PC-3 (cell line): ENCODE measurements at regions not wholly inside any gene's neighbourhood (a gene's known extent, or its start where the extent isn't known, plus 50 kb on each side); places are given as distances from the start of the nearest gene placed in this dataset.

ENCODE experiments used
- ATAC-seq: fragments of 200-7000 bp; cut with Tn5 transposase; 2 replicates; pipeline ENCODE4 v1.9.1; 2020; ENCODE audit warnings: mild to moderate bottlenecking, moderate library complexity
- BruUV-seq: library from RNA; stranded (reverse); fragments of 400-500 nt; replicated peaks from 2 replicates; lab custom pipeline; 2021; lab: Mats Ljungman, UMichigan
- CTCF ChIA-PET: fragments of 300-600 bp; sonication (Branson Sonifier 250); formaldehyde crosslinking; loops from one replicate; lab custom pipeline; 2022; ENCODE audit warnings: antibody characterized with exemption; lab: Charles Lee
- POLR2A ChIA-PET: fragments of 300-600 bp; sonication (Branson Sonifier 250); formaldehyde crosslinking; loops from one replicate; lab custom pipeline; 2022; ENCODE audit warnings: antibody characterized with exemption; ENCODE audit not compliant: unreplicated experiment; lab: Charles Lee
- DNase-seq: peaks from one replicate; pipeline ENCODE4 v3.0.0-alpha.2; 2015
- H2AFZ ChIP-seq: fragments of 300-600 bp; sonication (generic); 2 replicates; pipeline ENCODE4 v1.6.0; 2016; ENCODE audit warnings: antibody characterized with exemption, low read length
- H3F3A ChIP-seq: fragments of 300-600 bp; sonication (generic); one replicate; pipeline ENCODE4 v1.6.0; 2017; ENCODE audit warnings: antibody characterized with exemption, low read length, control low read depth, mild to moderate bottlenecking; ENCODE audit not compliant: unreplicated experiment
- H3K27ac ChIP-seq: fragments of 300-600 bp; sonication (generic); 2 replicates; pipeline ENCODE4 v1.5.1; 2016; ENCODE audit warnings: mild to moderate bottlenecking, low read length
- H3K27me3 ChIP-seq: fragments of 300-600 bp; sonication (generic); 2 replicates; pipeline ENCODE4 v1.6.1; 2016; ENCODE audit warnings: low read length, mixed read lengths
- H3K36me3 ChIP-seq: fragments of 300-600 bp; sonication (generic); 2 replicates; pipeline ENCODE4 v1.6.1; 2016; ENCODE audit warnings: low read depth, mixed run types, low read length, mixed read lengths
- H3K4me1 ChIP-seq: fragments of 300-600 bp; sonication (generic); 2 replicates; pipeline ENCODE4 v1.5.1; 2016; ENCODE audit warnings: low read length; ENCODE audit not compliant: insufficient read depth
- H3K4me2 ChIP-seq: fragments of 300-600 bp; sonication (generic); 2 replicates; pipeline ENCODE4 v1.6.0; 2016; ENCODE audit warnings: low read length
- H3K4me3 ChIP-seq: fragments of 300-600 bp; sonication (generic); 2 replicates; pipeline ENCODE4 v1.5.1; 2016; ENCODE audit warnings: mild to moderate bottlenecking, low read length, mixed read lengths
- H3K79me2 ChIP-seq: fragments of 300-600 bp; sonication (generic); 2 replicates; pipeline ENCODE4 v1.6.1; 2017; ENCODE audit warnings: low read length, mixed read lengths
- H3K9ac ChIP-seq: fragments of 300-600 bp; sonication (generic); 2 replicates; pipeline ENCODE4 v1.6.0; 2016; ENCODE audit warnings: mild to moderate bottlenecking, low read length
- H3K9me2 ChIP-seq: fragments of 300-600 bp; sonication (generic); replicated peaks from 2 replicates; pipeline ENCODE4 v1.6.1; 2016; ENCODE audit warnings: mixed run types, low read length, mixed read lengths
- H3K9me3 ChIP-seq: fragments of 300-600 bp; sonication (generic); 2 replicates; pipeline ENCODE4 v1.6.1; 2016; ENCODE audit warnings: low read length, mixed read lengths
- H4K20me1 ChIP-seq: fragments of 300-600 bp; sonication (generic); 2 replicates; pipeline ENCODE4 v1.6.1; 2016; ENCODE audit warnings: low read length, mixed read lengths
- EZH2 ChIP-seq: fragments of 300-600 bp; sonication (generic); IDR thresholded peaks from one replicate; pipeline ENCODE4 v1.6.1; 2017; ENCODE audit warnings: antibody characterized with exemption, mild to moderate bottlenecking, low read length; ENCODE audit not compliant: unreplicated experiment
- EZH2phosphoT487 ChIP-seq: fragments of 300-600 bp; sonication (generic); IDR thresholded peaks from 2 replicates; pipeline ENCODE4 v1.6.1; 2018; ENCODE audit warnings: mild to moderate bottlenecking, antibody characterized with exemption, low read length, borderline replicate concordance
- intact Hi-C: fragments of 100-400 bp; cut with micrococcal nuclease; formaldehyde crosslinking; loops from 2 replicates; pipeline ENCODE4 v1.9.0; 2023
- TF ChIP-seq, protein P1 (sequence below): fragments of 300-600 bp; sonication (generic); conservative IDR thresholded peaks from 2 replicates; pipeline ENCODE4 v1.5.1; 2017; ENCODE audit warnings: antibody characterized with exemption, low read depth, mild to moderate bottlenecking, low read length

DNA sequence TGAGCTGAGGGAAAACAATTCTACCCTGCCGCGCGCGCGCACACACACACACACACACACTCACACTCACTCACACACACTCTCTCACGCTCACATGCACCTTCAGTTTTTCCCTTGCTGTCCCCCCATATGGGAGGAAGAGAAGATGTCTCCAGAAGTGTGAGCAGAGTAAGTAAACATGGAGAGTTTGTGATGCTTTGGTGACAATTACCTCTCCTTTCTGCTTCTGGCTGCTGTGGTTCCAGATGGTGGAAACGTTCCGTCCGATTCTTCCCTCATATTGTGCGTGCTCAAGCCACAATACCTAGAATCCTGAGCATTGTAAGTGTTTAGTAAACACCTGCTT, 86.7 kb downstream of the LINC00237 start:
- Histone ChIP-seq H3K4me1 (no peaks in the 10 kb centered on the region), H4K20me1 (no peaks in the 10 kb centered on the region), H3F3A (no peaks in the 10 kb centered on the region), H3K79me2 (no peaks in the 10 kb centered on the region), H3K9me2 (no peaks in the 10 kb centered on the region), H3K36me3 (no peaks in the 10 kb centered on the region), H3K4me2 (no peak overlapping the region), H3K27me3 (peaks cover 90% of the 10 kb centered on the region), H3K9me3 (no peaks in the 10 kb centered on the region), H3K4me3 (no peak overlapping the region), H2AFZ (no peak overlapping the region), H3K9ac (no peak overlapping the region), H3K27ac (no peak overlapping the region)
- ATAC-seq (no peak), DNase-seq (no peak)
- intact Hi-C loops, result no loop called here
- BruUV-seq, result no TSS peak
- no peak for TF ChIP-seq EZH2phosphoT487
- no peak for TF ChIP-seq EZH2
- TF ChIP-seq, protein P1, sequence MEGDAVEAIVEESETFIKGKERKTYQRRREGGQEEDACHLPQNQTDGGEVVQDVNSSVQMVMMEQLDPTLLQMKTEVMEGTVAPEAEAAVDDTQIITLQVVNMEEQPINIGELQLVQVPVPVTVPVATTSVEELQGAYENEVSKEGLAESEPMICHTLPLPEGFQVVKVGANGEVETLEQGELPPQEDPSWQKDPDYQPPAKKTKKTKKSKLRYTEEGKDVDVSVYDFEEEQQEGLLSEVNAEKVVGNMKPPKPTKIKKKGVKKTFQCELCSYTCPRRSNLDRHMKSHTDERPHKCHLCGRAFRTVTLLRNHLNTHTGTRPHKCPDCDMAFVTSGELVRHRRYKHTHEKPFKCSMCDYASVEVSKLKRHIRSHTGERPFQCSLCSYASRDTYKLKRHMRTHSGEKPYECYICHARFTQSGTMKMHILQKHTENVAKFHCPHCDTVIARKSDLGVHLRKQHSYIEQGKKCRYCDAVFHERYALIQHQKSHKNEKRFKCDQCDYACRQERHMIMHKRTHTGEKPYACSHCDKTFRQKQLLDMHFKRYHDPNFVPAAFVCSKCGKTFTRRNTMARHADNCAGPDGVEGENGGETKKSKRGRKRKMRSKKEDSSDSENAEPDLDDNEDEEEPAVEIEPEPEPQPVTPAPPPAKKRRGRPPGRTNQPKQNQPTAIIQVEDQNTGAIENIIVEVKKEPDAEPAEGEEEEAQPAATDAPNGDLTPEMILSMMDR, result no peak
- ChIA-PET POLR2A (no interaction called here), CTCF (no interaction called here)

DNA sequence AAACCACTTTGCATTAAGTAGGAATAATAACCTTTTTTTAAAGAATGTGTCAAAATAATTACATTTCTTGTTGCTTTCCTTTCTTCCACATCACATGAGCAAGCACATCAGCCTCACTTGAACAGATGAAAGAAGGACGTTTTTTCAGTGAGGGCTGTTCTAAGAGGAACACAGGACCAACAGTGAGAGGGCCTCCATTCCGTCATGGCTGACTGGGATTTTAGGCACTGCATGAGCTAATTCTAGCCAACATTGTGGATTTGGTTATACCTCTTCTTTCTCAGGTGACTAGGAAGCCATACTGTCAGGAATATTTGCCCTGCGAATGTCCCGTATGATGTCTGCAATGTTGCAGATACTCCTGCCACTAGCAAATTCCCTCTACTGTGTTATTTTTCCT, 87.6 kb downstream of the LINC00237 start:
- Histone ChIP-seq H3K27me3 (peaks cover 88% of the 10 kb centered on the region), H3K4me3 (no peak overlapping the region), H3F3A (no peaks in the 10 kb centered on the region), H3K9ac (no peak overlapping the region), H3K9me3 (no peaks in the 10 kb centered on the region), H3K4me1 (no peaks in the 10 kb centered on the region), H3K79me2 (no peaks in the 10 kb centered on the region), H3K9me2 (no peaks in the 10 kb centered on the region), H3K4me2 (no peak overlapping the region), H2AFZ (no peak overlapping the region), H3K36me3 (no peaks in the 10 kb centered on the region), H4K20me1 (no peaks in the 10 kb centered on the region), H3K27ac (no peak overlapping the region)
- CTCF ChIA-PET, result no interaction called here
- POLR2A ChIA-PET, result no interaction called here
- TF ChIP-seq EZH2phosphoT487 (no peak), EZH2 (no peak)
- TF ChIP-seq, protein P1, result no peak
- ATAC-seq (no peak), DNase-seq (no peak)
- intact Hi-C loops, result no loop called here
- no TSS peak for BruUV-seq

DNA sequence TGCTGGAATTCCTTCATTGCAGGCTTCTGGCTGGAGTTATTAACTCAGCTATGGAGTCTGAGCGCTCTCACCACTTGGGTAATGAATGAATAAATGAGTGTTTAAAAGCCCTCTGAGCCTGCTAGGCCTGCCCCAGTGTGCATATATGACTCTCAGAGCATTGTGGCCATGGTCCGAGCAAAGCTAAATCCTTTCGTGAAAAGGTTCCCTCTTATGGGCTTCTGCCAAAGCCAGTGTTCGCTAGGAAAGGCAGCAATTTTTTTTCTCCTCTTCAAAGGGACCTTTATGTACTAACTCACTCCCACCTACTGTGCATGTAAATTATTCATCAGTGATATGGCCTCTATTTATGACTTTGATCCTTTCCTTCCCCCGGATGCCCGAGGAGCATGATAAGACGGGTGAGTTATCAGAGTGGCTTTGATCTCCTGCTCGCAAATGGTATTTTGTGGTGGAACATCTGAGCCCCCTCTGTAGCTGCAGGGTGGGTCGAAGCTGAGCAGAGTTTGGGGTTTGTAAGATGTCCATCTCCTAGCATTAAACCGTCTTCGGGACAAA, 88.6 kb downstream of the LINC00237 start:
- POLR2A ChIA-PET, result no interaction called here
- H2AFZ ChIP-seq, result no peak overlapping the region
- H3K79me2 ChIP-seq, result no peaks in the 10 kb centered on the region
- DNase-seq (no peak), ATAC-seq (no peak)
- no peak overlapping the region for H3K27ac ChIP-seq
- H3K9ac ChIP-seq, result no peak overlapping the region
- H4K20me1 ChIP-seq, result no peaks in the 10 kb centered on the region
- CTCF ChIA-PET, result no interaction called here
- H3K4me3 ChIP-seq, result no peak overlapping the region
- H3F3A ChIP-seq, result no peaks in the 10 kb centered on the region
- no TSS peak for BruUV-seq
- peaks cover 92% of the 10 kb centered on the region for H3K27me3 ChIP-seq
- H3K4me1 ChIP-seq, result no peaks in the 10 kb centered on the region
- intact Hi-C loops, result no loop called here
- H3K9me2 ChIP-seq, result no peaks in the 10 kb centered on the region
- H3K36me3 ChIP-seq, result no peaks in the 10 kb centered on the region
- TF ChIP-seq, protein P1, result no peak
- no peak for TF ChIP-seq EZH2phosphoT487
- TF ChIP-seq EZH2, result no peak
- H3K9me3 ChIP-seq, result no peaks in the 10 kb centered on the region
- H3K4me2 ChIP-seq, result no peak overlapping the region
